NCI-H345 treated with DMSO at 0.1 percent for 48 hours (cell line): ENCODE measurements at regions not wholly inside any gene's neighbourhood (a gene's known extent, or its start where the extent isn't known, plus 50 kb on each side); places are given as distances from the start of the nearest gene placed in this dataset.

Source experiments
- DNase-seq: peaks from one replicate; lab custom pipeline; 2025; ENCODE audit not compliant: unreplicated experiment; lab: John Stamatoyannopoulos, UW

DNA sequence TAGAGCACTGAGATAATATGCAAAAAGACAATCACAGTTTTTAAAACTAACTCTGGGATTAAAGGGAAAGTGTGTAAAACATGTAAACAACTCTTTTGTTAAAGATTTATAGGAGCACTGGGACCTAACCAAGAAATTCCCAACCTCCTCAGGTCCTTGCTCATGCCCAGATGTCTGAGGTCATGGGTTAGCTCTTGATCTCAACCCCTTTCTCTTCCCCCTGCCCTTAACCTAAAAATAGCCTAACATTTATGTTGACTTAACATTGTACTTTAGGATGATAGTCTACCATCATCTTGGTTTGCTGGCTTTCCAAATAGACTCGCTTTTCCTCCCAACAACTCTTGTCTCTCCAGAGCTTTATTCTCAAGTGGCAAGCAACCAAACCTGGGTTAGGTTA is 258.2 kb upstream of the FAT3 start:
- DNase-seq, result no peak

DNA sequence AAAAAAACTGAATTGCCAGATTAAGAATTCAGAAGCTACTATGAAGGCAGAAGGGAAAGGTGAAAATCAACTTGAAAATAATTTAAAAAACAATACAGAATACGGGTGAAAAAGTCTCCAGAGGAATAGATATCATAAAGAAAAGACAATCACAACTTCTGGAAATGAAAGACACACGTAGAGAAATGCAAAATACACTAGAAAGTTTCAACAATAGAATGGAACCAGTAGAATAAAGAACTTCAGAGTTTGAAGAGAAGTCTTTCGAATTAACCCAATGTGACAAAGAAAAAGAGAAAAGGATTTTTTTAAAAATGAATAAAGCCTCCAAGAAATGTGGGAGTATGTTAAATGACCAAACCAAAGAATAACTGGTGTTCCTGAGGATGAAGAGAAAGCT is 263.8 kb upstream of the FAT3 start:
- no peak for DNase-seq

DNA sequence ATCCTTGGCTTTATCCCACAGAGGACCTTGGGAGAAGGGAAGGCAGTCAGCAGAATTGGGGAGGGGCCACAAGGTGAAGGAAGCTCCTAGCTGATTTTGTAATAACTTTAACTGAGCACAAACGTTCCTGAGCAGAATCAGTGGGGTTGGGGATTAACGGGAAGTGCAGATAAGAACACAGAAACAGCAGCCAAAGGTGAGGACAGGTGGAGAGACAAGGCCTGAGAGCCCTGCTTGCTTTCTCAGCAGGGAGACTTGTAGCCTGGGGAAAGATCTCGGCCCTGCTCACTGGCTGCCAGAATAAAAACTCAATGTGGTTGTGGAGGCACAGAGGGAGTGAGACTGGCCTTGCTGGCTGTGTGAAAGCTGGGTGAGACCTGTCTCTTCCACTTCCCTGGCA is 265.2 kb upstream of the FAT3 start:
- DNase-seq, result no peak

DNA sequence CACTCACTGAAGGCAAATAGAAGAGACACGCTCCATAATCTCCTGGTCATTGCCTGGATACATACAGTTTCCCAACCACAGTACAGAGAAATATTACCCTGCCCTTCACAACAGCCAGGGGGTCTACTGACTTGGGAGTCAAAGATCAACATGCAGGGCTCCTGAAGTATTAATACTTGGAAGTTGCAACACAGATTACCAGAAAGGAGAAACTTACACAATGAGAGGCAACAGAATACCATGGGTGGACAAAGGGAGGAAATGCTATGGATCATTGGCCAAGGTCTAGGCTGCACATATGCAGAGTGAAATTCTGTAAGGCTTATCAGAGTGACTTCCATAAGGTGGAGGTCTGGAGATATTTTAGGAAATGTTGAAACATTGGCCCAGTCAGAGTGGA is 267.9 kb upstream of the FAT3 start:
- DNase-seq, result no peak

DNA sequence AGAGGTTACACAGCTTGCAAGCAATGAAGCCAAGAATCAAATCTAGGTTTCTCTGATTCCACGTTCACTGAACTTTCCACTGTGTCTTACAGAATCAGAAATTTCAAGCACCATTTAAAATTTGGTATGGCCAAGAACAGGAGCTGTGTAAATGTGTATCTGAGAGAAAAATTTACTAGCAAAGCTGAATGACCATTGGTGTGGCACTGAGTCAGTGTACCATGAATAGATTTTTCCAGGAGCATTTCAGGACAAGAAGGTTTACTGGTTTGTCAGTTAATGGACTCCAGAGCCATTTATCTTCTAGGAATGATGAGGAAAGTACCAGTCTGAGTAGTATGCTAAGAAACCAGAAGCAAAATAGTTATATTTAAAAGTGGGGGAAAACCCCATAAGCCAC is 269.4 kb upstream of the FAT3 start:
- no peak for DNase-seq

DNA sequence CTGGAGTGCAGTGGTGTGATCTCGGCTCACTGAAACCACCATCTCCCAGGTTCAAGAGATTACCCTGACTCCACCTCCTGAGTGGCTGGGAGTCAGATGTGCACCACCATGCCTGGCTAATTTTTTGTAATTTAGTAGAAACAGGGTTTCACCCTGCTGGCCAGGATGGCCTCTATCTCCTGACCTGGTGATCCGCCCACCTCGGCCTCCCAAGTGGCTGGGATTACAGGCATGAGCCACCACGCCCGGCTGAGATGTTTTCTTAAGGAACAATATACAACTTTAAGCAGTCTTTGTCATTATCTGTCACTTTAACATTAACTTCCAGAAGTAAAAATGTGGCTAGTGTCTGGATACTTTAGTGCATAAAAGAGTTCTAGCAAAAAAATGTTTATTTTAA is 272.6 kb upstream of the FAT3 start:
- no peak for DNase-seq

DNA sequence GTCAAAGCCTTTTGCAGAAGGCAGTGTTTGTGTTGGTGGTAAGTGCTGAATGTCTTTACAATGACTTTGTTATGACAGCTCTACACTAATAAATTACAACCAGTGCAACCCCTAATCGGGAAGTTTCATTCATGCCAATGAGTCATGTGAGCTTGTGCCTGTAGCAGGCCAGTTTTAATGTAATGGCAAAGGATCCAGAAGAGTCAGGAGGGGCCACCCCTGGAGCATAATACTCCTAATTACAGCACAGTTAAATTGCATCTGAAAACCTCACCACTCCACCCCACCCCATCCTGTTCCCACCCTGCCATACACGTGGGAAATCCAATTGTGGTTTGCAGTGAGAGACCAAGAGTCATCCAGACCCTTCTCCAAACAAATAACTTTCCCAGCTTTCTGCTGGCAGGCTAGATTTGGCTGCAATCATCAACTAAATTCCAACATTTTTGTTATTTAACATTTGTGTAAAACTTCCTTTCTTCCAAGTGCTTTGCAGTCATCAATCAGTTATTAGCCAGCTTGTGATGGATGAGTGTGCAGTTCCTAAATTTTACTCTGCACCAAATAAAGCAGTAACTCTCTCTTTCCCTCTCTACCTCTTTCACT is 277.3 kb upstream of the FAT3 start:
- DNase-seq, result peak; percentile 83

DNA sequence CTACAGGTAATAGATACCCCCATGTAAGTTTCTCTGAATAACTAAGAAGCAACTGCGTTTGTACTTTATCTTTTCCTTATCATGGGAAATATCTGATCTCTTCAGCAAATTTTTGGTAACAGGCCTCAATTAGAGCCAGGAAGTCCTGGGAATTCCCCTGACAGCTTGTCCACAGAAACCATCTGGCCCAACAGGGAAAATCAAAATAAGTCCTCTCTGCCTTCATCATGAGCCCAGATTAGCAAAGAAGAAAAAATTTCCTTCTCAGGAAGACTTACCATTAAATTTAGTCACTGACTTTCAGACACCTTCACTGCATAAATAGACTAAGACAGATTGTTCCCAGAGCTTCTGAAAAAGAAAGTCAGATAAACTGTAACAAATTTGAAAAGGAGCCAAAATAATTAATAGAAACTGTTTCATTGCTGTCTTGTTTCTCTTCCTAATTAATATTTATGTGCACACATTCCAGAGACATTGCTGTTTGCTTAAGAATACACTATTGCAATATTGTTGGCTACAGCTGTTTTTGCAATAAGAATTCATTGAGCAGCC is 278.1 kb upstream of the FAT3 start:
- DNase-seq, result no peak

DNA sequence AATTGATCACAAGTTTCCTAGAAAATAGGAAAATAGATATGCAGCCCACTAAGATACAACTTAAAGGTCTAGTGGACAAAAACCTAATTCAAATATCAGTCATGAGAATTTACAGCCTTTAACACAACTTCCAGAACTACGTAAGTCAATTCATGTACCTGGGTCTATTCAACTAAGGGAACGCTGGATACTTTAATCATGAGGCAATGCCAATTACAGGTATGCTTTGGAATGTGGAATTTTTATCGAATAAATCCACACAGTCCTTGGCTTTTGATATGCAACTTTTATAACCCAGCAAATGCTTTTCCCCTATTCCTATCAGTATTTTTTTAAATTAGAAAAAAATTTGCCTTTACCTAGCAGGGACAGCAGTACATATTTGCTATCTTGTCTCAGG is 289.5 kb upstream of the FAT3 start:
- DNase-seq, result no peak

DNA sequence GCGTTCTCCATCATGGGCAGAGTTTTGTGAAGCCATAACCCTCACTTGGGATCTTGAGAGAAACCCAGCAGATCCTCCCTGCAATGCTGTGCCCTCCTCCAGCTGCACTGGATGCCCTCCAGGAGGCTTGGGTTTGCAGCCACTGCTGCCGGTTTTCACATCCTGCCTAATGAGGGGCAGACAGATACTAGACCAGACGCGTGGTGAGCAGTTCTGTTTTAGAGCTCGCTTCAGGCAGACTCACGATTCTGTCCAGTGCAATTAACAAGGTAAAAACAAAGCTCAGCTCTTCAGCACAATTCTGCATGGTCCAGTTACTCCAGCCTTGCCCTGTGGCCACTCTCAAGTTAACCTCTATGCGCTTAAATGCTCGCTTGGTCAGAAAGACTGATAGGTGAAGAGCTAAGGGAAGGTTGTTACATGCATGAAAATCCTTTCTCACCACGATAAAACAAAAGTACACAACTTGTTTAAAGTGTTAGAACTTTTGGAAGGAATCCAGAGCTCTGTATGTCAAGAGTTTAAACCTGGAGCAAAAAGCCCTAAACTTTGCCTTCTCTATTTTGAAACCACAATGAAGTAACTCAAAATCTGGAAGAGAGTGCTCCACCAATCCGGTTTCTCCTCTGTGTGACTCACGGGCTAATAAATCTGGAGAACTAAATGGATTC is 292.3 kb upstream of the FAT3 start:
- DNase-seq, result no peak

DNA sequence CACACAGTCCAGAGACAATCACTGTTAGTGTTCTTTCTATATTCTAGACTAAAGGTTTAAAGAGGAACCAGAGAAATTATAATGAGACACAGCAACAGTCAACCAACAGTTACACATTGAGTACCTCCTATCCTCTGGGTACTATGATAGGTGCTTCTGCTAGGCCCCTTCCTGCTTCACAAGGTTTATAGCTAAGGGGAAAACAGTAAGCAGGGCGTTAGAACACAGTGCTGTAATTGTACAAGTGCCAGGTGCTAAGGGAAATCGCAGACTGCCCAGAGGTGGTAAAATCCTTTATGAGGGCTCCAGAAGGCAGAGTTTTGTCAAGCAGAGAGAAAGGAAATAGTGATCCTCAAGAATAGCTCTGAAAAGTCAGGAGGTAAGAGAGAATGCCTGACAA is 297.2 kb upstream of the FAT3 start:
- no peak for DNase-seq

DNA sequence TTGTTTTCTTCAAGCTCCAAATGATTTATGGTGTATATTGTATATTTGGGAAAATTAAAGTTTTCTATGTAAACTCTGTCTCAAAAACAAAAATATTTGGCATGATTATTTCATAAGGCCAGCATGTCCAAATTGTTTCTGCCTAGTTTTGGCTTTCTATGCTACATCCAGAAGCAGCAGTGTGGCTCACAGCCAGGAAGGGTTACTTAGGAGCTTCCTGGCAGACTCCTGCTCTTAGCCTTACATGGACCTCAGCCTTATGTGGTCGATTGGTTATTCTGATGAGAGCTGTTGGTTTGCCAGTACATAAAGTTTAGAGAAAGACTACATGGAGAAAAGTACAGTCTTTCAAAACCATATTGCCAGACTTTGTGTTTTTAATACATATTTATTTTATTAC is 297.7 kb upstream of the FAT3 start:
- no peak for DNase-seq

DNA sequence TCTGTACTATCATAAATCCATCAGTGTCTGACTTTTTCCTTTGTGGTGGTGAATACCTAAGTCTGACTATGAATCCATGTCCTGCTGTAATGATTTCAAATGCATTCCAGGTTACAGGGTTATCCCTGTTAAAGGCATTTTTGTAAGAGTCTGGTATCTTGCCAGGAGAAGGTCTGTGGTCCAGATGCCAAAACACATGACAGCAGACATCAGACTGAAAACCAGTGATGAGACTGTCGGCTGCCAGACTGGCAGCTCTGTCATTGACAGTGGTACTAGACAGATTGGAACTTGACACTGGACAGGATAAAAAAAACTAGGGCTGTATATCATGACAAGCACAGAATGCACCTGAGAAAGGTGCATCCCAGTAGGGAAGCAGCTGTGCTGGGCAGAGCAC is 301.8 kb upstream of the FAT3 start:
- no peak for DNase-seq

DNA sequence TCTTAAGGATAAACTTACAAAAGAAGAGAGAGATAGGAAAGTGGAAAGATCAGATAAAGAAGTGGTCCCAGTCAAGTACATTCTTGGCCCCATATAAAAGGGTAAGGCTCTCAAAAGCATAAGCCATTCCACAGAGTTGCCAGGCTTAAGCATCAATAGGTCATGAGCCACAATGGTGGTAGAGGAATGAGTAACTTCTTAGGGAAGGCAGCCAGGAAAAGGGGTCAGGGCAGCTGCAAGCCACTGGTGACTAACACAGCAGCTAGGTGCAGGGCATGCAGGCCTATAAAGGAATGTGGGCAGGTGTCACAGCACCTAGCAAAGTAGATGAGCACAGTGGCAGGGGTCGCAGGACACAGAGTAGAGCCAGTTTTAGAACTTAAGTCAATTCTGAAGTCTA is 302.6 kb upstream of the FAT3 start:
- DNase-seq, result no peak

DNA sequence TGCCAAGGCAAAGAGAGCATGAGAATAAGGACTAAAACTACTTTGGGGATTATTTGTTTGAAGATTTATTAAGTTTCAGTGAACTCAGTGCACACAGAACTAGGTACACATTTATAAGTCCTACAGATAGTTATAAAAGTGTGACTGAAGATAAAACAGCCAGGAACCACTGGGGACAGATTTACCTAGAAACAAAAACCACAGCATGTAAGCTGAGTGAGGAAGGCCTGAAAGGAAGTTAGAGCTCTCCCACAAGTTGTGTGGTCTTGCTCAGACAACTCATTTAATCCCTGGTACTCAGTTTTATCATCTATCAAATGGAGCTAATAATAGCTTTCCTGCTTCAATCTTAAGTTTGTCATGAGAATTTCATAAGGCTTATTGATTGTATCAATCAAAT is 311.2 kb upstream of the FAT3 start:
- no peak for DNase-seq

DNA sequence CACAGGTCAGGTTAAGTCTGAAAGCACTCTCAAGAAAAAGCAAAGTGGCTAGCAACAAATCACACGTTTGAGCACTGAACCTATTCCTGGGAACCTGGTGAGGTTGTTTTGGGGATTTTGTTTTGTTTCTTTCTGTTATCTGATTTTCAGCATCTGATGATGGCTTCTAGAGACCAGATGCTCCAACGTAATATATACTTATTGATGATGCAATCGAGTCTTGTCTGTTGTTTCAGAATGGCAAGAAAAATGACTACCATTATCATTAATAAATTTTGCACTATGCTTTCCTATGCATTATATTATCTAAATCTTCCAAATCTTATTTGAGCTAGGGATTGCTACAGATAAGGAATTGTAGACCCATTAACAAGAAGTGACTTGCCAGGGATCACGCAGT is 312.3 kb upstream of the FAT3 start:
- DNase-seq, result no peak

DNA sequence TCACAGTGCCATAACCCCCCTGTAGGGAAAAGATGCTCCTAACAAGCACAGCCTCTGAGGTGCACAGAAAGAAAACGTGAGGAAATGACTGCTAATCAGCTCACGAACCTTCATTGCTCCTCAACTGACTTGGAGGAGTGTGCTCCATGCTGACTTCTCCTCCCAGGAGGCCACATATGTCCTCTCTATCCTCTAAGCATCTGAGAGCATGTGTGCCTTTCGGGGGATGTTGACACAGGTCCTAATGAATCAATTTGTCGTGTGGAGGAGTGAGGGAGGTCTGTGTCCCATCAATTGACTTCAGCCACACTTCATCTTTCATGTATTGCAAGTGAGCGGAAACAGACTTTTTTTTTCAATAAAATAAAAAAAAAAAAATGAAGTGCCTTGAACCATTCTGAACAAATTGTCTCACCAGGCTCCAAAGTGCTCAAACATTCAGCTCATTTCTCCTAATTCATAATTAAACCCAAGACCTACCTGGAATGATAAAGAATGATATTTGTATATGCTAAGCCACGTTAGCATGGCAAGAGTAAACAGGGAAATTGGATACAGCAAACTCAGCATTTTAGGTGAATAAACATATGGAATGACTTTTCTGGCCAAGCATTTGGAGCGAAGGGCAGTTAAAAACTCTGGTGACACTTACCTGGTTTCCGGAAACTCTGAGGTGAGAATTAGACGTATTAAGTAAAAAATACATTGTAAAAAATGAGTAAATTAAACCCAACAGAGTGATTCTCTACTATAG is 317.6 kb upstream of the FAT3 start:
- DNase-seq, result no peak

DNA sequence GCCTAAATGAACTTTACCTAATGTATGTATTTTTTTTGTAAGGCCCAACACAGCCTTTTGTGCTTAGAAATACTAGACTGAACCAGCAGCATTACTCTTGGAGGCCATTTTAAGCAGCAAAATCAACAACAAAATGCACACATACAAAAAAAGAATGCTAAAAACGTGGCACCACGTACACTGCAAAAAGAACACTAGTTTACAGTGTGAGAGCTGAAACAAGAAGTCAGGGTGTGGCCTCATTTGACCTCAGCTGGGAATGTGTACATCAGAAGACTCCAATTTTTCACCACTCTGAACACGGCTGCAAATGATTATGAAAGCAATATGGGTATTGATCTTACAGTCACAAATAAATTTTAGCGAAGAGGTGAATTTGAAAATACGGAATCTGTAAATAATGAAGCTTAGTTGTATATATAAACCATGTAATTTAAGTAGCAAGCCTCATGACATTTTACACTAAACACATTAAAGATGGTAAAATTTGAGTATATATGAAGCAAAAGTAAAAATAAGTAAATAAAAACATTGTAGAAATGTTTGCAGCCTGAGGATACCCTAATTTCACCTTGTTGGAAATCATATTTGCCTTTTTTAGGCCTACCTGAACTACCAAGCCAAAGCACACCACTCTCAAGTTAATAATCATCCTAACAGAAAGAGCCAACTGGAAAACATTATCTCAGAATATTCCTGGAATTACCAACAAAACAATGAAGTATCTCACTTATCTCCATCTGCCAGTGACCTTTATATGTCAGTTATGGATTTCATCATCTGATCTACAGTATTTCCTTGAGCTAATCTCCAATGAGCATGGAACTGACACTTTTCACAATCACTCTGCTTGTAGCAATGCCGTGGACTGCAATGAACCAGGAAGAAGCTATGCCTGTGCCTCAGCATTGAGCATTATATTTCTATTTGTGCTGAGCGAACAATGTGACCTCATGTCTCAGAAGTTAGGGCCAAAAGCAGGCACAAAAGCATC is 319.5 kb upstream of the FAT3 start:
- DNase-seq, result no peak

DNA sequence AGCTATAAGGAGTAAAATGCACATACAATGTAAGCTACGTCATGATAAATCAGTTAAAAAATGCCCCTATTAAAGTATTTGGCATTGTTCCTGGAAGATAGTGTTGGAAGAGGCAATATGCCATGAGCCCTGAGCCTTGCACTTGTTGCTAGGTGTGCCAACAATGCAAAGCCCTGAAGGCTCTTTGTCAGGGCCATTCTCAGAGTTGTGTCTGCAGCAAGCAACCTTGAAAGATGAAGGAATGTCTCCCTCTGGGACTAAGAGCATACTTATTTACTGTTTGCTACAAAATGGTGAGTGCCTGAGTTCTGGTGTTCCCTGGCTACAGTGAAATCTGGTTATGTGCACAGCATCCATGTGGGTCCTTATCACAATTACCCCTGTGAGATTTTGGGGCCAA is 322.3 kb upstream of the FAT3 start:
- no peak for DNase-seq

DNA sequence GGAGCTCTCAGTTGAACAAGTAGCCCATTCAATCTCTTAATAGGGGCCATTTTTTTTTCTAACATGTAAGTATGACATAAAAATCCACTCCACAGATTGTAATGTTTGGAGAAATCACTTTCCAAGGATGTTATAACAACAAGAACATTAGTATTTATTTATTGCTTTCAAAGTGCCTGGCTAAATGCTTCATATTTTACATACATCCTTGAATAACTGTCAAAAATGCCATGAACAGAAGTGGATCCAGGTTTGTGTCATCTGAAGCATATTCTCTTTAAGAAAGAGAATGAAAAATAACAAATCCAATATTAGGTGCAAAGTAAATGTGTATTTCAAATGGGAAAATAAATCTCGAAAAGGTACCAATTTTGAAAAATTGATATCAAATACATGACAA is 344.0 kb upstream of the FAT3 start:
- DNase-seq, result no peak

DNA sequence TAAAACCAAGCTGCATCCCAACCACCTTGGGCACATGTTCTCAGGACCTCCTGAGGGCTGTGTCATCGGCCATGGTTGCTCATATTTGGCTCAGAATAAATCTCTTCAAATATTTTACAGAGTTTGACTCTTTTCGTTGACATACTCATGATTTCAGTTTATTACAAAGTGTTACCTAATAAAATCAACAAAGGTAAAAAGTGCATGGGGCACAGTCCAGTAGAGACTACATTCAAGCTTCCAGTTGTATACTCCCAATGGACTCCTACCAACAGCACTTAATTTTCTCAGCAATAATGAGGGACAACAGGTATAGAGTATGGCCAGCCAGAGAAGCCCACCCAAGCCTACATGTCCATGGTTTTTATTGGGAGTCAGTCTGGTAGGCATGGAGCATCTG is 347.9 kb upstream of the FAT3 start:
- no peak for DNase-seq
